SU-DHL-6 (cell line): ENCODE measurements at regions not wholly inside any gene's neighbourhood (a gene's known extent, or its start where the extent isn't known, plus 50 kb on each side); places are given as distances from the start of the nearest gene placed in this dataset.

Experiments used
- H2AFZ ChIP-seq: fragments of 200-600 bp; sonication (generic); 2 replicates; pipeline ENCODE4 v1.6.1; 2014; ENCODE audit warnings: low read depth, mild to moderate bottlenecking, moderate library complexity, mixed read lengths, antibody characterized with exemption, low read length; ENCODE audit not compliant: severe bottlenecking
- H3F3A ChIP-seq: fragments of 200-600 bp; shearing (Covaris generic); 2 replicates; pipeline ENCODE4 v1.6.0; 2016; ENCODE audit warnings: antibody characterized with exemption, mild to moderate bottlenecking; ENCODE audit not compliant: insufficient read depth
- H3K27ac ChIP-seq: fragments of 200-600 bp; sonication (generic); 2 replicates; pipeline ENCODE4 v1.5.1; 2016; ENCODE audit warnings: low read depth, mild to moderate bottlenecking, low read length, moderate library complexity, mixed read lengths
- H3K27me3 ChIP-seq: fragments of 200-600 bp; sonication (generic), shearing (Covaris generic); 2 replicates; pipeline ENCODE4 v1.6.0; 2014; ENCODE audit warnings: mild to moderate bottlenecking, low read length
- H3K36me3 ChIP-seq: fragments of 200-600 bp; sonication (generic); 2 replicates; pipeline ENCODE4 v1.6.1; 2014; ENCODE audit warnings: mild to moderate bottlenecking, low read length, mixed read lengths
- H3K4me2 ChIP-seq: fragments of 300-600, 200-600 bp; shearing (Covaris generic), sonication (generic); 2 replicates; pipeline ENCODE4 v1.6.0; 2014; ENCODE audit warnings: low read length, low read depth, mild to moderate bottlenecking; ENCODE audit not compliant: poor library complexity, severe bottlenecking
- H3K4me3 ChIP-seq: fragments of 200-600 bp; sonication (generic); 2 replicates; pipeline ENCODE4 v1.5.1; 2014; ENCODE audit warnings: antibody characterized with exemption, low read length, mild to moderate bottlenecking, mixed read lengths; ENCODE audit not compliant: insufficient read depth, poor library complexity, severe bottlenecking
- H3K79me2 ChIP-seq: fragments of 200-600 bp; sonication (generic); 2 replicates; pipeline ENCODE4 v1.6.1; 2014; ENCODE audit warnings: mild to moderate bottlenecking, low read length, moderate library complexity; ENCODE audit not compliant: insufficient read depth
- H3K9ac ChIP-seq: fragments of 200-600 bp; sonication (generic); 2 replicates; pipeline ENCODE4 v1.7.0; 2014; ENCODE audit warnings: mild to moderate bottlenecking, low read length
- H3K9me2 ChIP-seq: fragments of 200-600 bp; sonication (generic); replicated peaks from 2 replicates; pipeline ENCODE4 v1.6.1; 2014; ENCODE audit warnings: low read length; ENCODE audit not compliant: insufficient read depth
- H3K9me3 ChIP-seq: fragments of 200-600 bp; sonication (generic); 2 replicates; pipeline ENCODE4 v1.6.1; 2014; ENCODE audit warnings: low read length, mixed read lengths; ENCODE audit not compliant: insufficient read depth
- H4K20me1 ChIP-seq: fragments of 200-600 bp; sonication (generic); 2 replicates; pipeline ENCODE4 v1.6.1; 2014; ENCODE audit warnings: low read depth, mild to moderate bottlenecking, antibody characterized with exemption, low read length, moderate library complexity, mixed read lengths
- EZH2phosphoT487 ChIP-seq: fragments of 200-600 bp; sonication (generic), shearing (Covaris generic); conservative IDR thresholded peaks from 2 replicates; pipeline ENCODE4 v1.6.1; 2018; ENCODE audit warnings: mild to moderate bottlenecking, antibody characterized with exemption, low read length, moderate library complexity, mixed read lengths
- TF ChIP-seq, protein P1 (sequence below): fragments of 200-600 bp; sonication (generic); IDR thresholded peaks from one replicate; pipeline ENCODE4 v1.5.1; 2017; ENCODE audit warnings: antibody characterized with exemption, mild to moderate bottlenecking, low read length, moderate library complexity; ENCODE audit not compliant: insufficient read depth, poor library complexity, severe bottlenecking

DNA sequence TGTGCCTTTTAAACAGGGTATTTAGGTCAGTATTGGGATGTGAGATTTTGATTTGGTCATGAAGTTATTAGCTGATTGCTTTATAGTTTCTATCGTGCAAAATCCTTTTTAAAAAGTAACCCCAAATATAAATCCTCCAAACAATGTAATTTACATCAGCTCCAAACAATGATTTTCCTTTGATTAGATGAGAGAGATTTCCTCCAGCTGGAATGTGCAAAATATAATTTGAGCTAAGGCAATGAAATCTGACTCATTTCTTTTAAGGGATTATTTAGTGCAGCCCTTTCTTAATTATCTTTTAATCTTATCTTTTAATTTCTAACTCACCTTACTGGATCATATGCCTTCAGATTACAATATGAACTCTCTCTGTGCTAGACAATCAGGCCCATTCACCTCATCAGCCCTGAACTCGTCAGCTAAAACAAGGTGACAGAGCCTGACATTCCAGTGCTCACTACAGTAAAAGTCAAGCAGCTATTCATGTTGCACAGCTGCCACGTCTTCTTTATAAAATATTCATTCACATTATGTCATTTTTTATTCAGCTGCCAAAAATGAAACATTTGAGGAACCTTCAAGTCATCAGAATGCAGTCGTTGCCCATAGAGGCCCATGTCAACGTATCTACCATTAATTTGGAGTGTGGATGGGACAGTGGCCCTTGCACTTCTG lies 440.1 kb downstream of the CBLN4 start:
- H3K9me2 ChIP-seq, result no peaks in the 10 kb centered on the region
- no peaks in the 10 kb centered on the region for H3K36me3 ChIP-seq
- H3K4me2 ChIP-seq, result no peak overlapping the region
- H3K9ac ChIP-seq, result no peak overlapping the region
- no peak overlapping the region for H3K4me3 ChIP-seq
- no peaks in the 10 kb centered on the region for H3K79me2 ChIP-seq
- no peak overlapping the region for H2AFZ ChIP-seq
- no peaks in the 10 kb centered on the region for H3F3A ChIP-seq
- H3K27me3 ChIP-seq, result no peaks in the 10 kb centered on the region
- TF ChIP-seq, protein P1, sequence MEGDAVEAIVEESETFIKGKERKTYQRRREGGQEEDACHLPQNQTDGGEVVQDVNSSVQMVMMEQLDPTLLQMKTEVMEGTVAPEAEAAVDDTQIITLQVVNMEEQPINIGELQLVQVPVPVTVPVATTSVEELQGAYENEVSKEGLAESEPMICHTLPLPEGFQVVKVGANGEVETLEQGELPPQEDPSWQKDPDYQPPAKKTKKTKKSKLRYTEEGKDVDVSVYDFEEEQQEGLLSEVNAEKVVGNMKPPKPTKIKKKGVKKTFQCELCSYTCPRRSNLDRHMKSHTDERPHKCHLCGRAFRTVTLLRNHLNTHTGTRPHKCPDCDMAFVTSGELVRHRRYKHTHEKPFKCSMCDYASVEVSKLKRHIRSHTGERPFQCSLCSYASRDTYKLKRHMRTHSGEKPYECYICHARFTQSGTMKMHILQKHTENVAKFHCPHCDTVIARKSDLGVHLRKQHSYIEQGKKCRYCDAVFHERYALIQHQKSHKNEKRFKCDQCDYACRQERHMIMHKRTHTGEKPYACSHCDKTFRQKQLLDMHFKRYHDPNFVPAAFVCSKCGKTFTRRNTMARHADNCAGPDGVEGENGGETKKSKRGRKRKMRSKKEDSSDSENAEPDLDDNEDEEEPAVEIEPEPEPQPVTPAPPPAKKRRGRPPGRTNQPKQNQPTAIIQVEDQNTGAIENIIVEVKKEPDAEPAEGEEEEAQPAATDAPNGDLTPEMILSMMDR, result no peak
- no peak for TF ChIP-seq EZH2phosphoT487
- no peak overlapping the region for H3K27ac ChIP-seq
- no peaks in the 10 kb centered on the region for H4K20me1 ChIP-seq
- H3K9me3 ChIP-seq, result no peaks in the 10 kb centered on the region

DNA sequence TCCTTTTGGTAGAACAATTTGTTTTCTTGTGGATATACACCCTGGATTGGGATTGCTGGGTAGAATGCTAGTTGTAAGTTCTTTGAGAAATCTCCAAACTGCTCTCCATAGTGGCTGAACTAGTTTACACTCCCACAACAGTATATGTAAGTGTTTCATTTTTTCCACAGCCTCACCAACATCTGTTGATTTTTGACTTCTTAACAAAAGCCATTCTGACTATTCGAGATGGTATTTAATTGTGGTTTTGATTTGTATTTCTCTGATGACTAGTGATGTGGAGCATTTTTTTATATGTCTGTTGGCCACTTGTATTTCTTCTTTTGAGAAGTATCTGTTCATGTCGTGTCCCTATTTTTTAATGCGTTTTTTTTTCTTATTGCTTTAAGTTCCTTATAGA lies 444.1 kb downstream of the CBLN4 start:
- Histone ChIP-seq H3K36me3 (no peaks in the 10 kb centered on the region), H3K9me3 (no peaks in the 10 kb centered on the region), H3K27me3 (no peaks in the 10 kb centered on the region), H4K20me1 (no peaks in the 10 kb centered on the region), H3F3A (no peaks in the 10 kb centered on the region), H3K27ac (no peak overlapping the region), H3K9me2 (no peaks in the 10 kb centered on the region), H3K79me2 (no peaks in the 10 kb centered on the region), H2AFZ (no peak overlapping the region), H3K9ac (no peak overlapping the region), H3K4me2 (no peak overlapping the region), H3K4me3 (no peak overlapping the region)
- TF ChIP-seq, protein P1, result no peak
- no peak for TF ChIP-seq EZH2phosphoT487

DNA sequence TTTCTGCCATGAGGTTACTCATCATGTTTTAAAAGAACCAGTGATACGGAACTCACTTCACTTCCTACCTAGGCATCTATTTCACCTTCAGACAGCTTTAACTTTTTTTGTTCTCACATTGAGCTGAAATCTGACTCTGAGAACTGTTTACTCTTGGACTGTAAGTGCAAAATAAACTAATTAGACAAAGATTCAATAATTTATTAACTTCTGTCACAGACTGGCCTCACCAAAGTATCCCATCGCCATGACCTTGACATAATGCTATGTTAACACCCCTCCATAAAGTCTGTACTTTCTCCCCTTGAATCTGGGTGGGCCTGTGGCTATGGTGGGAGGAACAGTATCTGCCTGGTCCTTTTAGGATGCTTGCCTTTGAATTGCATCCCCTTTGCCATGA lies 448.1 kb downstream of the CBLN4 start:
- Histone ChIP-seq H3K4me2 (no peak overlapping the region), H3F3A (no peaks in the 10 kb centered on the region)
- TF ChIP-seq, protein P1, result no peak
- no peak for TF ChIP-seq EZH2phosphoT487

More for the DNA sequence above, 448.1 kb downstream of the CBLN4 start:
- Histone ChIP-seq H3K27me3 (no peaks in the 10 kb centered on the region), H3K36me3 (no peaks in the 10 kb centered on the region), H3K79me2 (no peaks in the 10 kb centered on the region), H3K9me3 (no peaks in the 10 kb centered on the region), H2AFZ (no peak overlapping the region), H3K9me2 (no peaks in the 10 kb centered on the region), H3K4me3 (no peak overlapping the region), H4K20me1 (no peaks in the 10 kb centered on the region), H3K27ac (no peak overlapping the region), H3K9ac (no peak overlapping the region)
